Stimulated activated naive CD8-positive, alpha-beta T cell treated with anti-CD3 and anti-CD28 coated beads, Interleukin-15, Interleukin-2, amounts not matched to agents 100 ng/mL and 50 ng/mL, for 24 hours (primary cell): ENCODE measurements at regions not wholly inside any gene's neighbourhood (a gene's known extent, or its start where the extent isn't known, plus 50 kb on each side); places are given as distances from the start of the nearest gene placed in this dataset.
"Not testable (repeated sequence)": the region's sequence is repeated elsewhere in the genome, so short reads cannot be mapped to it uniquely, and the experiment has no call there.

ENCODE experiments used
- H3K27ac Mint-ChIP-seq: one replicate; pipeline ENCODE4 v1.8.0; 2021; ENCODE audit warnings: mild to moderate bottlenecking, mixed read lengths
- H3K27me3 Mint-ChIP-seq: one replicate; pipeline ENCODE4 v1.8.0; 2021; ENCODE audit warnings: mixed read lengths
- H3K36me3 Mint-ChIP-seq: one replicate; pipeline ENCODE4 v1.8.0; 2021; ENCODE audit warnings: low read depth, mixed read lengths
- H3K4me1 Mint-ChIP-seq: one replicate; pipeline ENCODE4 v1.8.0; 2021; ENCODE audit warnings: low read depth, mixed read lengths
- H3K4me3 Mint-ChIP-seq: one replicate; pipeline ENCODE4 v1.8.0; 2021; ENCODE audit warnings: mild to moderate bottlenecking, mixed read lengths
- H3K9me3 Mint-ChIP-seq: one replicate; pipeline ENCODE4 v1.8.0; 2021; ENCODE audit warnings: mixed read lengths

GRCh38 chr18:79601234-79601633, 78.4 kb upstream of the CTDP1 start:
- Mint-ChIP-seq H3K27ac (no peak overlapping the region), H3K4me1 (no peaks in the 10 kb centered on the region), H3K9me3 (no peaks in the 10 kb centered on the region), H3K36me3 (no peaks in the 10 kb centered on the region), H3K27me3 (peaks cover 2% of the 10 kb centered on the region), H3K4me3 (no peak overlapping the region)

GRCh38 chr18:79603321-79604204, 76.0 kb upstream of the CTDP1 start:
- Mint-ChIP-seq H3K36me3 (no peaks in the 10 kb centered on the region), H3K4me3 (no peak overlapping the region), H3K4me1 (no peaks in the 10 kb centered on the region), H3K27ac (no peak overlapping the region), H3K27me3 (no peaks in the 10 kb centered on the region), H3K9me3 (no peaks in the 10 kb centered on the region)

- H3K27ac Mint-ChIP-seq, result no peak overlapping the region
- H3K4me3 Mint-ChIP-seq, result no peak overlapping the region
- no peaks in the 10 kb centered on the region for H3K4me1 Mint-ChIP-seq
- no peaks in the 10 kb centered on the region for H3K36me3 Mint-ChIP-seq
- no peaks in the 10 kb centered on the region for H3K27me3 Mint-ChIP-seq
- no peaks in the 10 kb centered on the region for H3K9me3 Mint-ChIP-seq
Observed at GRCh38 chr18:79604205-79604912, 75.2 kb upstream of the CTDP1 start.

- no peak overlapping the region for H3K27ac Mint-ChIP-seq
- no peak overlapping the region for H3K4me3 Mint-ChIP-seq
- H3K27me3 Mint-ChIP-seq, result no peaks in the 10 kb centered on the region
- no peaks in the 10 kb centered on the region for H3K36me3 Mint-ChIP-seq
- H3K9me3 Mint-ChIP-seq, result no peaks in the 10 kb centered on the region
- no peaks in the 10 kb centered on the region for H3K4me1 Mint-ChIP-seq
Observed at GRCh38 chr18:79604913-79605880, 74.4 kb upstream of the CTDP1 start.

- H3K36me3 Mint-ChIP-seq, H3K27ac Mint-ChIP-seq, H3K27me3 Mint-ChIP-seq, H3K4me1 Mint-ChIP-seq, H3K4me3 Mint-ChIP-seq, H3K9me3 Mint-ChIP-seq: not testable (repeated sequence)
Observed at GRCh38 chr18:79606071-79606470, 73.5 kb upstream of the CTDP1 start.

GRCh38 chr18:79606621-79607331, 72.8 kb upstream of the CTDP1 start:
- no peak overlapping the region for H3K27ac Mint-ChIP-seq
- H3K9me3 Mint-ChIP-seq, result no peaks in the 10 kb centered on the region
- no peaks in the 10 kb centered on the region for H3K36me3 Mint-ChIP-seq
- H3K4me3 Mint-ChIP-seq, result no peak overlapping the region
- no peaks in the 10 kb centered on the region for H3K27me3 Mint-ChIP-seq
- no peaks in the 10 kb centered on the region for H3K4me1 Mint-ChIP-seq

- H3K27ac Mint-ChIP-seq, result no peak overlapping the region
- no peaks in the 10 kb centered on the region for H3K4me1 Mint-ChIP-seq
- no peaks in the 10 kb centered on the region for H3K36me3 Mint-ChIP-seq
- H3K9me3 Mint-ChIP-seq, result no peaks in the 10 kb centered on the region
- H3K4me3 Mint-ChIP-seq, result no peak overlapping the region
- H3K27me3 Mint-ChIP-seq, result no peaks in the 10 kb centered on the region
Observed at GRCh38 chr18:79607361-79607952, 72.1 kb upstream of the CTDP1 start.

- Mint-ChIP-seq H3K9me3 (no peaks in the 10 kb centered on the region), H3K36me3 (no peaks in the 10 kb centered on the region), H3K4me3 (no peak overlapping the region), H3K27me3 (no peaks in the 10 kb centered on the region), H3K4me1 (no peaks in the 10 kb centered on the region), H3K27ac (no peak overlapping the region)
Observed at GRCh38 chr18:79608069-79608468, 71.5 kb upstream of the CTDP1 start.

GRCh38 chr18:79608535-79608934, 71.1 kb upstream of the CTDP1 start:
- Mint-ChIP-seq H3K9me3 (no peaks in the 10 kb centered on the region), H3K36me3 (no peaks in the 10 kb centered on the region), H3K4me3 (no peak overlapping the region), H3K4me1 (no peaks in the 10 kb centered on the region), H3K27me3 (no peaks in the 10 kb centered on the region), H3K27ac (no peak overlapping the region)

GRCh38 chr18:79608999-79609461, 70.6 kb upstream of the CTDP1 start:
- Mint-ChIP-seq H3K36me3 (no peaks in the 10 kb centered on the region), H3K4me3 (no peak overlapping the region), H3K9me3 (no peaks in the 10 kb centered on the region), H3K4me1 (no peaks in the 10 kb centered on the region), H3K27me3 (no peaks in the 10 kb centered on the region), H3K27ac (no peak overlapping the region)

- Mint-ChIP-seq H3K9me3 (no peaks in the 10 kb centered on the region), H3K36me3 (no peaks in the 10 kb centered on the region), H3K27me3 (no peaks in the 10 kb centered on the region), H3K4me3 (no peak overlapping the region), H3K4me1 (no peaks in the 10 kb centered on the region), H3K27ac (no peak overlapping the region)
Observed at GRCh38 chr18:79609841-79610281, 69.7 kb upstream of the CTDP1 start.

- Mint-ChIP-seq H3K27me3 (no peaks in the 10 kb centered on the region), H3K9me3 (no peaks in the 10 kb centered on the region), H3K4me3 (no peak overlapping the region), H3K27ac (no peak overlapping the region), H3K4me1 (no peaks in the 10 kb centered on the region), H3K36me3 (no peaks in the 10 kb centered on the region)
Observed at GRCh38 chr18:79610461-79611039, 69.1 kb upstream of the CTDP1 start.

GRCh38 chr18:79611040-79611681, 68.4 kb upstream of the CTDP1 start:
- Mint-ChIP-seq H3K4me3 (no peak overlapping the region), H3K4me1 (no peaks in the 10 kb centered on the region), H3K27ac (no peak overlapping the region), H3K9me3 (no peaks in the 10 kb centered on the region), H3K36me3 (no peaks in the 10 kb centered on the region), H3K27me3 (no peaks in the 10 kb centered on the region)
